ENCODE measurements at regions not wholly inside any gene's neighbourhood (a gene's known extent, or its start where the extent isn't known, plus 50 kb on each side); places are given as distances from the start of the nearest gene placed in this dataset.

- H3K27me3 ChIP-seq, result no peaks in the 10 kb centered on the region
- intact Hi-C loops (cut with DNase I), result no loop called here
- H3K36me3 ChIP-seq, result no peaks in the 10 kb centered on the region
- H3K9me3 ChIP-seq, result no peaks in the 10 kb centered on the region
- no peak overlapping the region for H3K4me3 ChIP-seq
- TF ChIP-seq POLR2AphosphoS5 (IDR thresholded peaks at IDR 0.05; ENCODE audit: insufficient read depth in 1 of 2, low read depth in 1 of 2) (no peak), POLR2A (IDR thresholded peaks at IDR 0.05) (no peak)
- TF ChIP-seq, protein P1, sequence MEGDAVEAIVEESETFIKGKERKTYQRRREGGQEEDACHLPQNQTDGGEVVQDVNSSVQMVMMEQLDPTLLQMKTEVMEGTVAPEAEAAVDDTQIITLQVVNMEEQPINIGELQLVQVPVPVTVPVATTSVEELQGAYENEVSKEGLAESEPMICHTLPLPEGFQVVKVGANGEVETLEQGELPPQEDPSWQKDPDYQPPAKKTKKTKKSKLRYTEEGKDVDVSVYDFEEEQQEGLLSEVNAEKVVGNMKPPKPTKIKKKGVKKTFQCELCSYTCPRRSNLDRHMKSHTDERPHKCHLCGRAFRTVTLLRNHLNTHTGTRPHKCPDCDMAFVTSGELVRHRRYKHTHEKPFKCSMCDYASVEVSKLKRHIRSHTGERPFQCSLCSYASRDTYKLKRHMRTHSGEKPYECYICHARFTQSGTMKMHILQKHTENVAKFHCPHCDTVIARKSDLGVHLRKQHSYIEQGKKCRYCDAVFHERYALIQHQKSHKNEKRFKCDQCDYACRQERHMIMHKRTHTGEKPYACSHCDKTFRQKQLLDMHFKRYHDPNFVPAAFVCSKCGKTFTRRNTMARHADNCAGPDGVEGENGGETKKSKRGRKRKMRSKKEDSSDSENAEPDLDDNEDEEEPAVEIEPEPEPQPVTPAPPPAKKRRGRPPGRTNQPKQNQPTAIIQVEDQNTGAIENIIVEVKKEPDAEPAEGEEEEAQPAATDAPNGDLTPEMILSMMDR (IDR thresholded peaks at IDR 0.05), result no peak
- H3K4me1 ChIP-seq, result no peaks in the 10 kb centered on the region
- DNase-seq (ENCODE audit: extremely low spot score in 2 of 2), result no peak
- H3K27ac ChIP-seq, result no peak overlapping the region
Observed at GRCh38 chr9:84500826-84501225, 160.3 kb upstream of the SLC28A3 start.

DNA sequence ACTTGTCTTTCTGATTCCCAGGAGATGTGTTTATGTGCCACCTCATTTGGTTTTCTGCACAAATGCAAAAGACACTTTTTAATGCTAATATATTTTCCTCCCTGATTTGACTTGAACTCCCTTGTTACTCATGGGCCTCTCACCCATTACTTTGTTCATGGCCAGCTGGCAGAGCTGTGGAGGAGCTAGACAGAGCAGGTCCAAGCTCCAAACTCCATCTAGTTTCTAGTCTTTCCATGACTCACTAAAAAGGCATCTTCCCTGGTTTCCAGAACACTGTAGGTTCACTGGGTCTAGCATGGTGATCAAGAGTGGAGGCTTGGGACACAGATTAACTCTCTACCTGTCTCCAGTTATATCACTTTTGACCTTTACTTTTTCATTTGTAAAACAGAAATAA lies 161.0 kb upstream of the SLC28A3 start:
- Histone ChIP-seq H3K9me3 (no peaks in the 10 kb centered on the region), H3K4me1 (no peaks in the 10 kb centered on the region), H3K4me3 (no peak overlapping the region), H3K36me3 (no peaks in the 10 kb centered on the region), H3K27me3 (no peaks in the 10 kb centered on the region), H3K27ac (no peak overlapping the region)
- no peak for DNase-seq (ENCODE audit: extremely low spot score in 2 of 2)
- intact Hi-C loops (cut with DNase I), result no loop called here
- TF ChIP-seq, protein P1 (IDR thresholded peaks at IDR 0.05), result no peak
- TF ChIP-seq POLR2AphosphoS5 (IDR thresholded peaks at IDR 0.05; ENCODE audit: insufficient read depth in 1 of 2, low read depth in 1 of 2) (no peak), POLR2A (IDR thresholded peaks at IDR 0.05) (no peak)

- Histone ChIP-seq H3K4me1 (no peaks in the 10 kb centered on the region), H3K9me3 (no peaks in the 10 kb centered on the region), H3K4me3 (no peak overlapping the region), H3K27me3 (no peaks in the 10 kb centered on the region), H3K27ac (no peak overlapping the region), H3K36me3 (no peaks in the 10 kb centered on the region)
- intact Hi-C loops (cut with DNase I), result no loop called here
- no peak for DNase-seq (ENCODE audit: extremely low spot score in 2 of 2)
- no peak for TF ChIP-seq POLR2A (IDR thresholded peaks at IDR 0.05)
- no peak for TF ChIP-seq POLR2AphosphoS5 (IDR thresholded peaks at IDR 0.05; ENCODE audit: insufficient read depth in 1 of 2, low read depth in 1 of 2)
- TF ChIP-seq, protein P1 (IDR thresholded peaks at IDR 0.05), result no peak
Observed at GRCh38 chr9:84502066-84502465, 161.5 kb upstream of the SLC28A3 start.

- Histone ChIP-seq H3K9me3 (no peaks in the 10 kb centered on the region), H3K27ac (no peak overlapping the region), H3K27me3 (no peaks in the 10 kb centered on the region), H3K36me3 (no peaks in the 10 kb centered on the region), H3K4me1 (no peaks in the 10 kb centered on the region), H3K4me3 (no peak overlapping the region)
- DNase-seq (ENCODE audit: extremely low spot score in 2 of 2), result no peak
- intact Hi-C loops (cut with DNase I), result no loop called here
- no peak for TF ChIP-seq POLR2A (IDR thresholded peaks at IDR 0.05)
- TF ChIP-seq, protein P1 (IDR thresholded peaks at IDR 0.05), result no peak
- no peak for TF ChIP-seq POLR2AphosphoS5 (IDR thresholded peaks at IDR 0.05; ENCODE audit: insufficient read depth in 1 of 2, low read depth in 1 of 2)
Observed at GRCh38 chr9:84504360-84504759, 163.8 kb upstream of the SLC28A3 start.

- H3K36me3 ChIP-seq, result no peaks in the 10 kb centered on the region
- no peaks in the 10 kb centered on the region for H3K27me3 ChIP-seq
- intact Hi-C loops (cut with DNase I), result no loop called here
- no peaks in the 10 kb centered on the region for H3K4me1 ChIP-seq
- H3K9me3 ChIP-seq, result no peaks in the 10 kb centered on the region
- TF ChIP-seq, protein P1 (IDR thresholded peaks at IDR 0.05), result no peak
- TF ChIP-seq POLR2AphosphoS5 (IDR thresholded peaks at IDR 0.05; ENCODE audit: insufficient read depth in 1 of 2, low read depth in 1 of 2), result no peak
- no peak for TF ChIP-seq POLR2A (IDR thresholded peaks at IDR 0.05)
- H3K27ac ChIP-seq, result no peak overlapping the region
- H3K4me3 ChIP-seq, result no peak overlapping the region
- no peak for DNase-seq (ENCODE audit: extremely low spot score in 2 of 2)
Observed at GRCh38 chr9:84511651-84512050, 157.9 kb upstream of the NTRK2 start.

Measured in vagina (tissue), 2 donors.